ENCODE measurements at regions not wholly inside any gene's neighbourhood (a gene's known extent, or its start where the extent isn't known, plus 50 kb on each side); places are given as distances from the start of the nearest gene placed in this dataset.

DNA sequence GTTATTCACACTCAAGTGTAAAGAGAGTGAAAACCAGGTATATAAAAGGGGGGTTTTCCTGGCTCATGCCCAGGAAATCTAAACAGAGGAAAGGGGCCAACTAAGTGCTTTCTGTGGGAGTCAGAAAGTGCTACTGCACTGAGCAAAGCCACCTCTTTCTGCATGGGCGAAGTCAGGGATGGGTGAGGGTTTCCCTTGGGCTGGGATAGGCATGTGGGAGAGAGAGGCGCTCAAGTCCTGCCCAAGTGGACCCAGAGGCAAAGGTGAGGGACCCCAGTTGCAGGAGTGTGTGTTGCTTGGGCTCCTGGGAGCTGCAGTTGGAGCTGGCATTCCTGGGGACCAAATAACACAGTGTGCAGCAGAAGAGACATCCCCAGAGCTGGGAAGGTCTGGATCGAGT, 65.9 kb downstream of the PRR15 start:
- TF ChIP-seq POLR2A (IDR thresholded peaks at IDR 0.05; ENCODE audit: low read length), result no peak
- TF ChIP-seq GATA1 (IDR thresholded peaks at IDR 0.05; ENCODE audit: low read depth, low read length), result no peak

Measured in erythroblast (primary cell).